Trophoblast cell (in vitro differentiated cells and primary cell): ENCODE measurements at regions not wholly inside any gene's neighbourhood (a gene's known extent, or its start where the extent isn't known, plus 50 kb on each side); places are given as distances from the start of the nearest gene placed in this dataset.
"Not testable (repeated sequence)": the region's sequence is repeated elsewhere in the genome, so short reads cannot be mapped to it uniquely, and the experiment has no call there.

Source experiments
- DNase-seq, 2 donors: peaks; one replicate each; pipeline ENCODE4 v3.0.0-alpha.2; 2016
- H2AFZ ChIP-seq: 2 replicates; pipeline ENCODE4 v1.6.1; 2013; ENCODE audit warnings: low read length, moderate library complexity, mild to moderate bottlenecking; ENCODE audit not compliant: insufficient read depth, poor library complexity
- H2AK5ac ChIP-seq: 2 replicates; pipeline ENCODE4 v1.6.1; 2013; ENCODE audit warnings: mild to moderate bottlenecking, low read length
- H2BK120ac ChIP-seq: 2 replicates; pipeline ENCODE4 v1.6.1; 2013; ENCODE audit warnings: low read length, mild to moderate bottlenecking, moderate library complexity; ENCODE audit not compliant: insufficient read depth, poor library complexity
- H2BK12ac ChIP-seq: 2 replicates; pipeline ENCODE4 v1.6.1; 2013; ENCODE audit warnings: mild to moderate bottlenecking, low read length, moderate library complexity
- H2BK5ac ChIP-seq: 2 replicates; pipeline ENCODE4 v1.6.1; 2013; ENCODE audit warnings: low read length, low read depth, moderate library complexity, mild to moderate bottlenecking; ENCODE audit not compliant: poor library complexity
- H3K14ac ChIP-seq: 2 replicates; pipeline ENCODE4 v1.6.1; 2013; ENCODE audit warnings: mild to moderate bottlenecking, low read length
- H3K18ac ChIP-seq: 2 replicates; pipeline ENCODE4 v1.6.1; 2013; ENCODE audit warnings: mild to moderate bottlenecking, low read length
- H3K23ac ChIP-seq: 2 replicates; pipeline ENCODE4 v1.6.1; 2013; ENCODE audit warnings: low read length
- H3K27ac ChIP-seq: 2 replicates; pipeline ENCODE4 v1.5.1; 2013; ENCODE audit warnings: low read depth, mild to moderate bottlenecking, inconsistent platforms, low read length, moderate library complexity
- H3K27me3 ChIP-seq: 2 replicates; pipeline ENCODE4 v1.6.1; 2013; ENCODE audit warnings: inconsistent platforms, mild to moderate bottlenecking, low read length, moderate library complexity; ENCODE audit not compliant: insufficient read depth
- H3K36me3 ChIP-seq, 2 experiments: 1 replicate in 1 of 2; 2 replicates in 1 of 2; pipeline ENCODE4 v1.6.1; 2013; ENCODE audit warnings: low read length in 2 of 2, mild to moderate bottlenecking in 2 of 2, moderate library complexity in 1 of 2; ENCODE audit not compliant: insufficient read depth in 2 of 2, control insufficient read depth in 1 of 2
- H3K4ac ChIP-seq: 2 replicates; pipeline ENCODE4 v1.6.1; 2013; ENCODE audit warnings: low read depth, mild to moderate bottlenecking, low read length, moderate library complexity
- H3K4me1 ChIP-seq, 2 experiments: 1 replicate in 1 of 2; 2 replicates in 1 of 2; pipeline ENCODE4 v1.6.1; 2013; ENCODE audit warnings: low read length in 2 of 2, mild to moderate bottlenecking in 2 of 2, moderate library complexity in 1 of 2; ENCODE audit not compliant: insufficient read depth in 2 of 2, control insufficient read depth in 1 of 2
- H3K4me2 ChIP-seq: 2 replicates; pipeline ENCODE4 v1.6.1; 2013; ENCODE audit warnings: inconsistent platforms, mild to moderate bottlenecking, low read length, moderate library complexity
- H3K4me3 ChIP-seq: 2 replicates; pipeline ENCODE4 v1.5.1; 2013; ENCODE audit warnings: mild to moderate bottlenecking, low read depth, low read length, inconsistent platforms
- H3K79me1 ChIP-seq: one replicate; pipeline ENCODE4 v1.6.1; 2013; ENCODE audit warnings: low read length
- H3K79me2 ChIP-seq: 2 replicates; pipeline ENCODE4 v1.6.1; 2013; ENCODE audit warnings: low read length, mild to moderate bottlenecking; ENCODE audit not compliant: control insufficient read depth, insufficient read depth, poor library complexity
- H3K9ac ChIP-seq: 2 replicates; pipeline ENCODE4 v1.6.1; 2013; ENCODE audit warnings: mild to moderate bottlenecking, low read length
- H3K9me3 ChIP-seq: 2 replicates; pipeline ENCODE4 v1.6.1; 2013; ENCODE audit warnings: low read depth, mild to moderate bottlenecking, control low read depth, inconsistent platforms, low read length; ENCODE audit not compliant: insufficient read depth
- H4K12ac ChIP-seq: 2 replicates; pipeline ENCODE4 v1.6.1; 2013; ENCODE audit warnings: low read depth, mild to moderate bottlenecking, low read length, moderate library complexity
- H4K8ac ChIP-seq: 2 replicates; pipeline ENCODE4 v1.6.1; 2013; ENCODE audit warnings: low read depth, mild to moderate bottlenecking, low read length, moderate library complexity
- H4K91ac ChIP-seq: one replicate; pipeline ENCODE4 v1.6.1; 2013; ENCODE audit warnings: low read depth, mild to moderate bottlenecking, low read length, moderate library complexity
- WGBS: extraction: QIAGEN DNeasy Blood & Tissue Kit; methylation state at CpG from one replicate; pipeline ENCODE4 v1.1.7; 2013; ENCODE audit warnings: missing lambda C conversion rate; ENCODE audit not compliant: insufficient read length, insufficient coverage; ENCODE audit errors: extremely low coverage; 5-methylcytosine and 5-hydroxymethylcytosine counted together

GRCh38 chr2:16907645-16908282 lies 242.1 kb upstream of the CYRIA start:
- Histone ChIP-seq H2AFZ (no peak overlapping the region), H3K14ac (no peak overlapping the region), H4K8ac (no peak overlapping the region), H3K9me3 (no peaks in the 10 kb centered on the region), H3K79me2 (no peaks in the 10 kb centered on the region), H3K4me2 (no peak overlapping the region), H3K18ac (no peak overlapping the region), H4K12ac (no peak overlapping the region), H2AK5ac (no peak overlapping the region), H2BK5ac (no peak overlapping the region), H2BK120ac (no peak overlapping the region), H3K23ac (no peak overlapping the region), H2BK12ac (no peak overlapping the region), H3K9ac (no peak overlapping the region), H4K91ac (no peak overlapping the region), H3K27me3 (no peaks in the 10 kb centered on the region), H3K79me1 (no peaks in the 10 kb centered on the region), H3K27ac (no peak overlapping the region), H3K4me3 (no peak overlapping the region), H3K36me3 (no peaks in the 10 kb centered on the region), H3K4me1 (no peaks in the 10 kb centered on the region), H3K4ac (no peak overlapping the region)
- WGBS = no CpG with 5 or more reads among the region's 3 CpGs
- no peak for DNase-seq

- not testable (repeated sequence) for H3K4ac ChIP-seq, H3K27me3 ChIP-seq, H3K9ac ChIP-seq, H3K27ac ChIP-seq, H2BK5ac ChIP-seq, DNase-seq, H3K9me3 ChIP-seq, H4K12ac ChIP-seq, H3K18ac ChIP-seq, H3K4me1 ChIP-seq, H3K23ac ChIP-seq, H3K79me2 ChIP-seq, H3K79me1 ChIP-seq, H3K14ac ChIP-seq, H2AFZ ChIP-seq, H3K4me3 ChIP-seq, H3K4me2 ChIP-seq, H2BK12ac ChIP-seq, H4K91ac ChIP-seq, H4K8ac ChIP-seq, H2BK120ac ChIP-seq, H2AK5ac ChIP-seq, H3K36me3 ChIP-seq
- WGBS = no CpG with 5 or more reads among the region's 5 CpGs
Observed at GRCh38 chr2:16905325-16905724, 239.7 kb upstream of the CYRIA start.

- Histone ChIP-seq H3K9ac (no peak overlapping the region), H3K36me3 (no peaks in the 10 kb centered on the region), H3K4me1 (no peaks in the 10 kb centered on the region), H3K4me2 (no peak overlapping the region), H2AFZ (no peak overlapping the region), H2AK5ac (no peak overlapping the region), H4K12ac (no peak overlapping the region), H3K9me3 (no peaks in the 10 kb centered on the region), H3K27ac (no peak overlapping the region), H3K14ac (no peak overlapping the region), H4K8ac (no peak overlapping the region), H3K79me2 (no peaks in the 10 kb centered on the region), H4K91ac (no peak overlapping the region), H3K4me3 (no peak overlapping the region), H3K79me1 (no peaks in the 10 kb centered on the region), H2BK120ac (no peak overlapping the region), H3K4ac (no peak overlapping the region), H3K23ac (no peak overlapping the region), H3K18ac (no peak overlapping the region), H2BK5ac (no peak overlapping the region), H2BK12ac (no peak overlapping the region), H3K27me3 (no peaks in the 10 kb centered on the region)
- DNase-seq = peak; percentile 58 to 80
- no CpG with 5 or more reads among the region's 6 CpGs for WGBS
Observed at GRCh38 chr2:16900405-16901025, 234.9 kb upstream of the CYRIA start.

- no peak overlapping the region for H3K27ac ChIP-seq
- no peak overlapping the region for H2AFZ ChIP-seq
- no peak overlapping the region for H3K14ac ChIP-seq
- H3K27me3 ChIP-seq = no peaks in the 10 kb centered on the region
- H2BK5ac ChIP-seq = no peak overlapping the region
- no peaks in the 10 kb centered on the region for H3K4me1 ChIP-seq
- no peak overlapping the region for H3K4me2 ChIP-seq
- no peaks in the 10 kb centered on the region for H3K36me3 ChIP-seq
- H4K8ac ChIP-seq = no peak overlapping the region
- H2AK5ac ChIP-seq = no peak overlapping the region
- no peak overlapping the region for H2BK12ac ChIP-seq
- no peak overlapping the region for H3K4ac ChIP-seq
- no peak overlapping the region for H3K4me3 ChIP-seq
- DNase-seq = no peak
- no peak overlapping the region for H3K23ac ChIP-seq
- no peak overlapping the region for H3K9ac ChIP-seq
- H2BK120ac ChIP-seq = no peak overlapping the region
- WGBS = 100% methylated on average over 1 of the region's 2 CpGs
- no peak overlapping the region for H4K12ac ChIP-seq
- no peaks in the 10 kb centered on the region for H3K9me3 ChIP-seq
- no peak overlapping the region for H3K18ac ChIP-seq
- H3K79me2 ChIP-seq = no peaks in the 10 kb centered on the region
- H4K91ac ChIP-seq = no peak overlapping the region
- no peaks in the 10 kb centered on the region for H3K79me1 ChIP-seq
Observed at GRCh38 chr2:16899958-16900357, 234.3 kb upstream of the CYRIA start.
